ENCODE measurements at regions not wholly inside any gene's neighbourhood (a gene's known extent, or its start where the extent isn't known, plus 50 kb on each side); places are given as distances from the start of the nearest gene placed in this dataset.

- H3K36me3 ChIP-seq (ENCODE audit: control insufficient read depth, insufficient read depth, low read length) = no peaks in the 10 kb centered on the region
- peak overlapping the region; percentile 80 for H3K27ac Mint-ChIP-seq (ENCODE audit: unreplicated experiment)
- H3K4me1 ChIP-seq = peaks cover 37% of the 10 kb centered on the region
- H3K36me3 Mint-ChIP-seq (ENCODE audit: insufficient read depth, unreplicated experiment) = peaks cover 7% of the 10 kb centered on the region
- H3K4me3 ChIP-seq (ENCODE audit: low read depth, low read length) = no peak overlapping the region
- peaks cover 32% of the 10 kb centered on the region for H3K4me1 Mint-ChIP-seq (ENCODE audit: low read depth, unreplicated experiment)
- no peak overlapping the region for H3K4me3 Mint-ChIP-seq (ENCODE audit: unreplicated experiment)
- no TSS peak for BruUV-seq (replicated peaks)
- CTCF ChIA-PET = no interaction called here
- no peak for TF ChIP-seq CTCF (IDR thresholded peaks at IDR 0.05; ENCODE audit: insufficient read depth in 1 of 2, low read depth in 1 of 2, low read length in 1 of 2, severe bottlenecking in 1 of 2, unreplicated experiment in 1 of 2)
- intact Hi-C loops (cut with micrococcal nuclease; ENCODE audit: unreplicated experiment) = loop anchor here (5.0 to 10.0 kb wide), 2 partner anchors 89 to 237 kb away; no protein-coding TSS in a partner anchor
- peaks cover 5% of the 10 kb centered on the region for H3K9me3 ChIP-seq
- H3K27me3 ChIP-seq (replicated peaks; ENCODE audit: control insufficient read depth, insufficient read depth, low read length) = no peaks in the 10 kb centered on the region
- POLR2A ChIA-PET = no interaction called here
- no peaks in the 10 kb centered on the region for H3K27me3 Mint-ChIP-seq (ENCODE audit: insufficient read depth, unreplicated experiment)
- H3K9me3 Mint-ChIP-seq (ENCODE audit: unreplicated experiment) = peaks cover 16% of the 10 kb centered on the region
- DNase-seq = no peak
These were observed 165.3 kb downstream of the TNFSF18 start for GRCh38 chr1:172885411-172885810.

GRCh38 chr1:172885971-172886370 is 164.8 kb downstream of the TNFSF18 start:
- POLR2A ChIA-PET = no interaction called here
- DNase-seq = peak; percentile 32 to 38
- H3K4me1 ChIP-seq = peaks cover 37% of the 10 kb centered on the region

GRCh38 chr1:172887162-172887561 is 163.6 kb downstream of the TNFSF18 start:
- no peak for TF ChIP-seq CTCF (IDR thresholded peaks at IDR 0.05; ENCODE audit: insufficient read depth in 1 of 2, low read depth in 1 of 2, low read length in 1 of 2, severe bottlenecking in 1 of 2, unreplicated experiment in 1 of 2)
- DNase-seq = peak in 1 of 2 experiments; percentile 12
- no TSS peak for BruUV-seq (replicated peaks)
- POLR2A ChIA-PET = no interaction called here
- Mint-ChIP-seq H3K9me3 (ENCODE audit: unreplicated experiment) (peaks cover 16% of the 10 kb centered on the region), H3K27me3 (ENCODE audit: insufficient read depth, unreplicated experiment) (no peaks in the 10 kb centered on the region), H3K27ac (ENCODE audit: unreplicated experiment) (peak overlapping the region; percentile 36), H3K4me3 (ENCODE audit: unreplicated experiment) (no peak overlapping the region), H3K4me1 (ENCODE audit: low read depth, unreplicated experiment) (peaks cover 32% of the 10 kb centered on the region), H3K36me3 (ENCODE audit: insufficient read depth, unreplicated experiment) (peaks cover 7% of the 10 kb centered on the region)
- CTCF ChIA-PET = no interaction called here
- H3K36me3 ChIP-seq (ENCODE audit: control insufficient read depth, insufficient read depth, low read length) = no peaks in the 10 kb centered on the region
- H3K9me3 ChIP-seq = peaks cover 5% of the 10 kb centered on the region
- H3K4me1 ChIP-seq = peaks cover 37% of the 10 kb centered on the region
- H3K4me3 ChIP-seq (ENCODE audit: low read depth, low read length) = no peak overlapping the region
- intact Hi-C loops (cut with micrococcal nuclease; ENCODE audit: unreplicated experiment) = loop anchor here (5.0 to 10.0 kb wide), 2 partner anchors 88 to 235 kb away; no protein-coding TSS in a partner anchor
- H3K27me3 ChIP-seq (replicated peaks; ENCODE audit: control insufficient read depth, insufficient read depth, low read length) = no peaks in the 10 kb centered on the region

More at GRCh38 chr1:172885971-172886370, 164.8 kb downstream of the TNFSF18 start:
- Histone ChIP-seq H3K4me3 (ENCODE audit: low read depth, low read length) (no peak overlapping the region), H3K36me3 (ENCODE audit: control insufficient read depth, insufficient read depth, low read length) (no peaks in the 10 kb centered on the region), H3K27me3 (replicated peaks; ENCODE audit: control insufficient read depth, insufficient read depth, low read length) (no peaks in the 10 kb centered on the region), H3K9me3 (peaks cover 5% of the 10 kb centered on the region)
- H3K27ac Mint-ChIP-seq (ENCODE audit: unreplicated experiment) = peak overlapping the region; percentile 80
- H3K9me3 Mint-ChIP-seq (ENCODE audit: unreplicated experiment) = peaks cover 16% of the 10 kb centered on the region
- no peaks in the 10 kb centered on the region for H3K27me3 Mint-ChIP-seq (ENCODE audit: insufficient read depth, unreplicated experiment)
- peaks cover 32% of the 10 kb centered on the region for H3K4me1 Mint-ChIP-seq (ENCODE audit: low read depth, unreplicated experiment)
- BruUV-seq (replicated peaks) = no TSS peak
- no peak for TF ChIP-seq CTCF (IDR thresholded peaks at IDR 0.05; ENCODE audit: insufficient read depth in 1 of 2, low read depth in 1 of 2, low read length in 1 of 2, severe bottlenecking in 1 of 2, unreplicated experiment in 1 of 2)
- peaks cover 7% of the 10 kb centered on the region for H3K36me3 Mint-ChIP-seq (ENCODE audit: insufficient read depth, unreplicated experiment)
- CTCF ChIA-PET = no interaction called here
- intact Hi-C loops (cut with micrococcal nuclease; ENCODE audit: unreplicated experiment) = loop anchor here (5.0 to 10.0 kb wide), 2 partner anchors 89 to 236 kb away; no protein-coding TSS in a partner anchor
- peak overlapping the region; percentile 35 for H3K4me3 Mint-ChIP-seq (ENCODE audit: unreplicated experiment)

Data from Caco-2 (cell line).